Gastrocnemius medialis (tissue), 4 donors: ENCODE measurements at regions not wholly inside any gene's neighbourhood (a gene's known extent, or its start where the extent isn't known, plus 50 kb on each side); places are given as distances from the start of the nearest gene placed in this dataset.

Experiments used
- POLR2A ChIP-seq, 2 donors: fragments of 450-650 bp; IDR thresholded peaks; one replicate each; pipeline ENCODE4 v1.6.1; 2017; ENCODE audit warnings: antibody characterized with exemption in 2 of 2, mild to moderate bottlenecking in 2 of 2, moderate library complexity in 2 of 2
- TF ChIP-seq, protein P1 (sequence below), 5 experiments: fragments of 450-650 bp in 3 of 5; fragments of 200-600 bp in 2 of 5; sonication (generic) in 2 of 5; IDR thresholded peaks in 4 of 5; conservative IDR thresholded peaks in 1 of 5; 1 replicate in 4 of 5; 2 replicates in 1 of 5; pipeline ENCODE4 v1.5.1; 2016 to 2019; ENCODE audit warnings: antibody characterized with exemption in 5 of 5, mild to moderate bottlenecking in 3 of 5, moderate library complexity in 3 of 5

DNA sequence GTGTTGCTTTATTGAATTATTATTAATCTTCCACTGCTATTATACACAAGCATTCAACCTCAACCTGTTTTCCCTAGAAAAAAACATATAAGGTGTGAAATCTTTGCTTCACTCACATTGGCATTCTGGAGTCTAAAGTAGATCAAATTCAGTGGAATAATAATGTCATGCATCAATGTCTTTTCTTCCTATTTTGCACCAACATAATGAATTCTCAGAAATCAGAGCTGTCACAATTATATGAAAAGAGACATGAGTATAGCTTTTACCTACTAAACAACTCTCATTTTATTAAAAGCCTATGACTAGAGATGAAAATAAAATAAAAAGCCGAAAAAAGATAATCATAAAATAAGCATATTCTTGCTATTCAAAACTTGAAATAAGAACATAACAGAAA lies 96.3 kb upstream of the QRFPR start:
- TF ChIP-seq, protein P1, sequence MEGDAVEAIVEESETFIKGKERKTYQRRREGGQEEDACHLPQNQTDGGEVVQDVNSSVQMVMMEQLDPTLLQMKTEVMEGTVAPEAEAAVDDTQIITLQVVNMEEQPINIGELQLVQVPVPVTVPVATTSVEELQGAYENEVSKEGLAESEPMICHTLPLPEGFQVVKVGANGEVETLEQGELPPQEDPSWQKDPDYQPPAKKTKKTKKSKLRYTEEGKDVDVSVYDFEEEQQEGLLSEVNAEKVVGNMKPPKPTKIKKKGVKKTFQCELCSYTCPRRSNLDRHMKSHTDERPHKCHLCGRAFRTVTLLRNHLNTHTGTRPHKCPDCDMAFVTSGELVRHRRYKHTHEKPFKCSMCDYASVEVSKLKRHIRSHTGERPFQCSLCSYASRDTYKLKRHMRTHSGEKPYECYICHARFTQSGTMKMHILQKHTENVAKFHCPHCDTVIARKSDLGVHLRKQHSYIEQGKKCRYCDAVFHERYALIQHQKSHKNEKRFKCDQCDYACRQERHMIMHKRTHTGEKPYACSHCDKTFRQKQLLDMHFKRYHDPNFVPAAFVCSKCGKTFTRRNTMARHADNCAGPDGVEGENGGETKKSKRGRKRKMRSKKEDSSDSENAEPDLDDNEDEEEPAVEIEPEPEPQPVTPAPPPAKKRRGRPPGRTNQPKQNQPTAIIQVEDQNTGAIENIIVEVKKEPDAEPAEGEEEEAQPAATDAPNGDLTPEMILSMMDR (IDR thresholded peaks at IDR 0.05 in 4 of 5, conservative IDR thresholded peaks at IDR 0.05 in 1 of 5) = no peak
- no peak for TF ChIP-seq POLR2A (IDR thresholded peaks at IDR 0.05)
